ENCODE measurements at regions not wholly inside any gene's neighbourhood (a gene's known extent, or its start where the extent isn't known, plus 50 kb on each side); places are given as distances from the start of the nearest gene placed in this dataset.

GRCh38 chr21:19995253-19995652 is 1003.0 kb upstream of the NCAM2 start:
- Histone ChIP-seq H3K4me3 (ENCODE audit: low read depth, low read length) (no peak overlapping the region), H3K27ac (ENCODE audit: low read depth) (no peak overlapping the region), H3K4me1 (ENCODE audit: insufficient read depth) (no peaks in the 10 kb centered on the region), H3K36me3 (ENCODE audit: insufficient read depth) (no peaks in the 10 kb centered on the region)
- no peak for DNase-seq (ENCODE audit: extremely low spot score)
- WGBS: 75% methylated on average over 7 of the region's 7 CpGs

DNA sequence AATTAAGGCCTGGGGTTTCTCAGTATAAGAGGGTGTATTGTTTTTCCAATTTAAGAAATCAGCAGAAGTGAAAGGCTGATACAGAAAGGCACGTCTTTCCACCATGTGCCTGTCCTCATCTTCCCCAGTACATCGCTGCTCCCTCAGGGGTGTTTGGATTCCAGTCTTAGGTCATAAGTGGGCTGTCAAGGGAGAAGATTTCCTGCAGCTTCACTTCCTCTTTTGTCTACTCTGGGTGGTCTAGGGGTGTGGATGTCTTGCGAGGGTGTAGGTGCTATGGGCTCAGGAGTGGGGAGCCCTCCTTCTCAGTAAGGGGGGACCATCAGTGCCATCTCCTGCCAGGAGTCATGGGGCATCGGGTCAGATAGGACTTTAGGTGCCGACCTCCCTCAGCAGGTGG is 999.8 kb upstream of the NCAM2 start:
- H3K4me3 ChIP-seq (ENCODE audit: low read depth, low read length): no peak overlapping the region
- 90% methylated on average over 5 of the region's 5 CpGs for WGBS

DNA sequence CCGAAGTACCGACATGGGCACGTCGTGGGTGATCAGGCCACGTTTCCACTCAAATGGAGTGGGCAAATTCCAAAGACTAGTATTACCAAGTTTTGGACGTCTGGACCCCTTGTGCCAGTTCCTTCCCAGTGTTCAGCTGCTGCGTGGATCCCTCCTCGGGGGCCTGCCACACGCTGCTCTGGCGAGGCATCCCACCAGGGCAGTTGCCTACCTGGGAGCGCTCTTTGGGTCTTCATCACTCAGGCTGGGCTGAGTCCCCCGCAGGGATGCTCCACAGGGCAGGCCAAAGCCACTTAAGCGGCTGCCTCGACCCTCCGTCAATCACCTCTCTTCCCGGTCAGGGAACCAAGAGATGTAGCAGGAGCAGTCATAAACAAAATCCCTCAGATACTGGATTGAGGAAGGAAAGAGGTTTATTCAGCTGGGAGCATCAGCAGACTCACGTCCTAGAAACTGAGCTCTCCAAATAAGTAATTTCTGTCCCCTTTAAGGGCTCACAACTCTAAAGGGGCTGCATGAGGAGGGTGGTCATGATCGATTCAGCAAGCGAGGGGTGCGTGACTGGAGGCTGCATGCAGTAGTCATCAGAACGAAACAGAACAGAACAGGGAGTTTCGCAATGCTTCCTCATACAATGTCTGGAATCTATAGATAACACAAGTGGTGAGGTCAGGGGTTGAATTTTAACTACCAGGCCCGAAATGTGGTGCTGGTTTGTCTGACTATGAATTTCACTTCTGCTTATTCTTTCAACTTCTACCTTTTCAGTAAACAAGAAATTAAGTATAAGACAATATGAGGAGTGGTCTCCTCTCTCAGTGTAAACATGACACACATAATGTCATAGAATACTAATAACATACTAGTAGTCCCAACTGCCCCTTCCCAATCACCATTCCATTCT is 998.6 kb upstream of the NCAM2 start:
- no peak for DNase-seq (ENCODE audit: extremely low spot score)
- Histone ChIP-seq H3K27ac (ENCODE audit: low read depth) (no peak overlapping the region), H3K36me3 (ENCODE audit: insufficient read depth) (no peaks in the 10 kb centered on the region), H3K4me3 (ENCODE audit: low read depth, low read length) (no peak overlapping the region), H3K4me1 (ENCODE audit: insufficient read depth) (no peaks in the 10 kb centered on the region)
- 90% methylated on average over 23 of the region's 23 CpGs for WGBS

More for the DNA sequence above, 999.8 kb upstream of the NCAM2 start:
- no peaks in the 10 kb centered on the region for H3K36me3 ChIP-seq (ENCODE audit: insufficient read depth)
- no peaks in the 10 kb centered on the region for H3K4me1 ChIP-seq (ENCODE audit: insufficient read depth)
- DNase-seq (ENCODE audit: extremely low spot score): no peak
- H3K27ac ChIP-seq (ENCODE audit: low read depth): no peak overlapping the region

GRCh38 chr21:20004367-20004766 is 993.8 kb upstream of the NCAM2 start:
- H3K27ac ChIP-seq (ENCODE audit: low read depth): no peak overlapping the region
- WGBS: 61% methylated on average over 3 of the region's 3 CpGs
- H3K4me3 ChIP-seq (ENCODE audit: low read depth, low read length): no peak overlapping the region
- H3K4me1 ChIP-seq (ENCODE audit: insufficient read depth): no peaks in the 10 kb centered on the region
- no peak for DNase-seq (ENCODE audit: extremely low spot score)
- no peaks in the 10 kb centered on the region for H3K36me3 ChIP-seq (ENCODE audit: insufficient read depth)

GRCh38 chr21:20010691-20011200 is 987.5 kb upstream of the NCAM2 start:
- Histone ChIP-seq H3K27ac (ENCODE audit: low read depth) (no peak overlapping the region), H3K4me1 (ENCODE audit: insufficient read depth) (no peaks in the 10 kb centered on the region), H3K36me3 (ENCODE audit: insufficient read depth) (no peaks in the 10 kb centered on the region), H3K4me3 (ENCODE audit: low read depth, low read length) (no peak overlapping the region)
- WGBS: 55% methylated on average over 4 of the region's 4 CpGs
- DNase-seq (ENCODE audit: extremely low spot score): no peak

- no peak overlapping the region for H3K4me3 ChIP-seq (ENCODE audit: low read depth, low read length)
- H3K36me3 ChIP-seq (ENCODE audit: insufficient read depth): no peaks in the 10 kb centered on the region
- H3K27ac ChIP-seq (ENCODE audit: low read depth): no peak overlapping the region
- DNase-seq (ENCODE audit: extremely low spot score): no peak
- WGBS: 86% methylated on average over 1 of the region's 1 CpG
- no peaks in the 10 kb centered on the region for H3K4me1 ChIP-seq (ENCODE audit: insufficient read depth)
Observed at GRCh38 chr21:20013851-20014250, 984.4 kb upstream of the NCAM2 start.

- 87% methylated on average over 8 of the region's 8 CpGs for WGBS
- Histone ChIP-seq H3K4me3 (ENCODE audit: low read depth, low read length) (no peak overlapping the region), H3K36me3 (ENCODE audit: insufficient read depth) (no peaks in the 10 kb centered on the region)
Observed at GRCh38 chr21:20016435-20017005, 981.7 kb upstream of the NCAM2 start.

GRCh38 chr21:20020026-20020425 is 978.2 kb upstream of the NCAM2 start:
- DNase-seq (ENCODE audit: extremely low spot score): no peak
- no peak overlapping the region for H3K4me3 ChIP-seq (ENCODE audit: low read depth, low read length)
- WGBS: 84% methylated on average over 6 of the region's 6 CpGs
- no peaks in the 10 kb centered on the region for H3K36me3 ChIP-seq (ENCODE audit: insufficient read depth)
- no peaks in the 10 kb centered on the region for H3K4me1 ChIP-seq (ENCODE audit: insufficient read depth)
- no peak overlapping the region for H3K27ac ChIP-seq (ENCODE audit: low read depth)

More at GRCh38 chr21:20016435-20017005, 981.7 kb upstream of the NCAM2 start:
- Histone ChIP-seq H3K4me1 (ENCODE audit: insufficient read depth) (no peaks in the 10 kb centered on the region), H3K27ac (ENCODE audit: low read depth) (no peak overlapping the region)
- DNase-seq (ENCODE audit: extremely low spot score): no peak

DNA sequence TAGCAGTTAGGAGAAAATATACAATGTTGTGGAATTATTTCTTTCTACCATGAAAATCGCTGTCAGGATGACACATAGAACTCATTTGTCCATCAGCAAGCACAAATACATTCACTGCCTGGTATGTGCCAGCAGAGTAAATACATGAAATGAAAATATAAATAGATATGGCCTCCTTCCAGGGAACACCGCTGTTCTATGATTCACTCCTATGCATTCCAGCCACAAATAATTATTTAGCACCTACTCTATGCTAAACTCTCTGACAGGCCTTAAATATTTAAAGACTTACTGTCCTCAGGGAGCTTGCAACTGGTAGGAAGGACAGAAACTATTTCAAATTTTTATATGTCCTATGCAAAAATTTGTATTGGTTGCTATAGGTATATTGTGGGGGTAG is 975.0 kb upstream of the NCAM2 start:
- WGBS: 82% methylated on average over 2 of the region's 2 CpGs
- DNase-seq (ENCODE audit: extremely low spot score): no peak
- Histone ChIP-seq H3K4me1 (ENCODE audit: insufficient read depth) (no peaks in the 10 kb centered on the region), H3K27ac (ENCODE audit: low read depth) (no peak overlapping the region), H3K4me3 (ENCODE audit: low read depth, low read length) (no peak overlapping the region), H3K36me3 (ENCODE audit: insufficient read depth) (no peaks in the 10 kb centered on the region)

GRCh38 chr21:20024741-20025140 is 973.5 kb upstream of the NCAM2 start:
- no peak overlapping the region for H3K4me3 ChIP-seq (ENCODE audit: low read depth, low read length)
- DNase-seq (ENCODE audit: extremely low spot score): no peak
- H3K27ac ChIP-seq (ENCODE audit: low read depth): no peak overlapping the region
- H3K36me3 ChIP-seq (ENCODE audit: insufficient read depth): no peaks in the 10 kb centered on the region
- 90% methylated on average over 7 of the region's 7 CpGs for WGBS
- no peaks in the 10 kb centered on the region for H3K4me1 ChIP-seq (ENCODE audit: insufficient read depth)

- H3K36me3 ChIP-seq (ENCODE audit: insufficient read depth): no peaks in the 10 kb centered on the region
- no peak for DNase-seq (ENCODE audit: extremely low spot score)
- H3K4me1 ChIP-seq (ENCODE audit: insufficient read depth): no peaks in the 10 kb centered on the region
- no peak overlapping the region for H3K27ac ChIP-seq (ENCODE audit: low read depth)
- no peak overlapping the region for H3K4me3 ChIP-seq (ENCODE audit: low read depth, low read length)
- 95% methylated on average over 2 of the region's 2 CpGs for WGBS
Observed at GRCh38 chr21:20026543-20026942, 971.7 kb upstream of the NCAM2 start.

- no peaks in the 10 kb centered on the region for H3K4me1 ChIP-seq (ENCODE audit: insufficient read depth)
- H3K36me3 ChIP-seq (ENCODE audit: insufficient read depth): no peaks in the 10 kb centered on the region
- no peak for DNase-seq (ENCODE audit: extremely low spot score)
- 96% methylated on average over 4 of the region's 4 CpGs for WGBS
- H3K27ac ChIP-seq (ENCODE audit: low read depth): no peak overlapping the region
- H3K4me3 ChIP-seq (ENCODE audit: low read depth, low read length): no peak overlapping the region
Observed at GRCh38 chr21:20030390-20030789, 967.8 kb upstream of the NCAM2 start.

DNA sequence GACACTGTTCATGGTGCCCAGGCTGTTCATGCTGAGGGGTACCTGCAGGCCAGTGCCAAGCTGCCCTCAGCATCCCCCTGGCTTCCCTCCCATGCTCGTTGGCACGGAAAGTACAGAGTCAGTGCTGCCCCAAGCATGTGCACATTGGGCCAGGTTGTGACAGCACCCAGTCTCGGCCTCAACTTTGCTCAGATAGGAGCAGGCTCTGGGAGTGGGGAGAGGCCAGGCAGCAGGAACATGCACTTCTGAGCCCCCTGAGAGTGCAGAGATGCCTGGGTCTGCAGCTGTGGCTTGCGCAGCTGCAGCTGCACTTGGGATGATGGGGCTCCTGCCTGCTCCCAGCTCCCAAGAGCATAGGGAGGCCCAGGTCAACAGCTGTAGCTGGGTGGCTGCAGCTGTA is 966.4 kb upstream of the NCAM2 start:
- DNase-seq (ENCODE audit: extremely low spot score): no peak
- Histone ChIP-seq H3K4me1 (ENCODE audit: insufficient read depth) (no peaks in the 10 kb centered on the region), H3K27ac (ENCODE audit: low read depth) (no peak overlapping the region), H3K36me3 (ENCODE audit: insufficient read depth) (no peaks in the 10 kb centered on the region), H3K4me3 (ENCODE audit: low read depth, low read length) (no peak overlapping the region)
- 68% methylated on average over 4 of the region's 4 CpGs for WGBS

GRCh38 chr21:20040768-20041167 is 957.4 kb upstream of the NCAM2 start:
- Histone ChIP-seq H3K4me3 (ENCODE audit: low read depth, low read length) (no peak overlapping the region), H3K4me1 (ENCODE audit: insufficient read depth) (no peaks in the 10 kb centered on the region), H3K36me3 (ENCODE audit: insufficient read depth) (no peaks in the 10 kb centered on the region), H3K27ac (ENCODE audit: low read depth) (no peak overlapping the region)
- DNase-seq (ENCODE audit: extremely low spot score): no peak
- 92% methylated on average over 2 of the region's 2 CpGs for WGBS
